SW 1271 (cell line): ENCODE measurements at regions not wholly inside any gene's neighbourhood (a gene's known extent, or its start where the extent isn't known, plus 50 kb on each side); places are given as distances from the start of the nearest gene placed in this dataset.
"Not testable (repeated sequence)": the region's sequence is repeated elsewhere in the genome, so short reads cannot be mapped to it uniquely, and the experiment has no call there.

Experiments
- DNase-seq, 2 experiments: peaks; one replicate each; lab custom pipeline; 2025; lab: John Stamatoyannopoulos, UW

DNA sequence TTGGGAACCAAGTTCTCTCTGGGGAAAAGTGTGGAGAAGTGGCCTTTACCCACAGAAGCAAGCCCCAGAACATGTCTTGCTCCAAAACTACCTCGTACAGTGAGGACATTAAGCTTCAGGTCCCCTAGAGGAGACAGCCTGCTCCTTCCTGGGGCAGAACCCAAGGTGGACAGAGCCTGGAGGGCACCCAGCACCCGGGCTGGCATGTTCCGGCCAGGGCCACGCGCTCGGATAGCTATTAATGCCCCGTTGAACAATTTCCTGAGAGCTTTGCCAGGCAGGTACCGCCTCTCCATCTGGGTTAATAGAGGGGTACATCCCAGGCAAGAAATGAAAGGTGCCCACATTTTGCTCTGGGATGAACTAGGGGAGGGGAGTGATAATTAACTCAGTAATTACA is 169.0 kb upstream of the GRK3 start:
- DNase-seq = no peak

DNA sequence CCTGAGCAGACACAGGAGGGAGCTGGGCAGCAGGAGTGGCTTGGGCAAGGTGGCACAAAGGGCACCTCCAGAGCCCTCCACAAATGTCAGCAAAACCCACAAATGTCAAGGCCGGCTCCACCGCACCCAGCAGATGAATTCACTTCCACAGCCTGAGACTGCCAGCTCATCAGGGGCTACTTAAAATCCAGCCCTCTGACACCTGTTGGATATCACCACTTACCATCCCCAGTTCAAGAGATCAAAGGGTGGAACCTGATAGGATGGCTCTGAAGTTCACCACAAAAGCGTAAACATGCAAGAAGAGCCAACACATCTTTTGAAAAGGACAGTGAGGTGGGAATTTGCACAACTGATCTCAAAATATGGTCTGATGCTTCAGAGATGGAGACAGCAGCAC is 168.6 kb upstream of the GRK3 start:
- DNase-seq = no peak

GRCh38 chr22:25396615-25397200 is 167.8 kb upstream of the GRK3 start:
- no peak for DNase-seq

GRCh38 chr22:25397616-25398015 is 166.9 kb upstream of the GRK3 start:
- DNase-seq = no peak

DNA sequence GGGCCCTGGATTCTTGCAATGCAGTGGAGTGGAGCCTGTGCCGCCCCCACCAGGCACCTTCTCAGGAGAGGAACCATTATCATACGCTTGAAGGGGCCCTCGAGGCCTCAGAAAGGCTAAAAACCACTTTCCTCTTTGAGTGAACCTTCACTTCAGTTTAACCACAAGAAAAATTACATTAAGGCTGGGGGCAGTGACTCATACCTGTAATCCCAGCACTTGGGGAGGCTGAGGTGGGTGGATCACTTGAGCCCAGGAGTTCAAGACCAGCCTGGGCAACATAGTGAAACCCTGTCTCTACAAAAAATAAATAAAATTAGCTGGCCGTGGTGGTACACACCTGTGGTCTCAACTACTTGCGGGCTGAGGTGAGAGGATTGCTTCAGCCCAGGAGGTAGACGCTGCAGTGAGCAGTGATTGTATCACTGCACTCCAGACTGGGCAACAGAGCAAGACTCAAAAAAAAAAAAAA is 165.8 kb upstream of the GRK3 start:
- DNase-seq = not testable (repeated sequence)

GRCh38 chr22:25399649-25400151 is 164.8 kb upstream of the GRK3 start:
- DNase-seq = no peak

DNA sequence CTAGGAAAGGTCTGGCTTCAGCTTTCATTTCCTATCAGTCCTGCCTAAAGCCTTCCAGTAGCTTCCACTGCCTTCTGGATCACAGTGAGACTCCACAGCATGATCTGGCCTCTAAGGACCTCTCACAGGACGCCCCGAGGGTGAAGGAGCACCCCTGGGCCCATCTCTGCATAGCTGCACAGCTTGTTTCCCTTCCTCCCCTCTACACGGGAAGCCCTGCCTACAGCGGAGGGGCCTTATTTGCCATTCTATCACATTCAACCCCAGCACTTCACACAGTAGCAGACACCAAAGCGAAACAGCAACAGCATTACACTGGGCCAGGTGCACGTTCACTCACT is 162.3 kb upstream of the GRK3 start:
- no peak for DNase-seq

GRCh38 chr22:25402501-25403283 is 161.8 kb upstream of the GRK3 start:
- no peak for DNase-seq

GRCh38 chr22:25403284-25403810 is 161.1 kb upstream of the GRK3 start:
- no peak for DNase-seq

- no peak for DNase-seq
These were observed 160.5 kb upstream of the GRK3 start for GRCh38 chr22:25403811-25404471.

DNA sequence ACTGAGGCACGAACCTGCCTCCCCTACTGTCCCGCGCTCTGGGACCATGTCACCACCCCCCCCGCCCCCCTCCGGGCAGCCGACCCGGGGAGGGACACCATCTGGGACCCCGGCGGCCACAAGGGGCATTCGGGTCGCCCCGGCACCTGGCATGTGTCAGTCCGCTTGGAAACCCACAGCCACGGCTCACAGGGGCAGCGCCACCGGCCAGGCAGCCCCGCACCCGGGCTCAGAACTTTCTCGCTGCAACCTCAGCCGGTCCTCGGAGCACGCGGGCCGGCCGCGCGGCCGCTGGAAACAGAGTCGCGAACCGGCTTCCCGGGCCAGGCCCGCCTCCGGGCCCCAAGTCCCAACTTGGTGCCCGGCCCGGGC is 159.9 kb upstream of the GRK3 start:
- no peak for DNase-seq

GRCh38 chr22:25404928-25405816 is 159.3 kb upstream of the GRK3 start:
- peak in 1 of 2 experiments; percentile 20 for DNase-seq

DNA sequence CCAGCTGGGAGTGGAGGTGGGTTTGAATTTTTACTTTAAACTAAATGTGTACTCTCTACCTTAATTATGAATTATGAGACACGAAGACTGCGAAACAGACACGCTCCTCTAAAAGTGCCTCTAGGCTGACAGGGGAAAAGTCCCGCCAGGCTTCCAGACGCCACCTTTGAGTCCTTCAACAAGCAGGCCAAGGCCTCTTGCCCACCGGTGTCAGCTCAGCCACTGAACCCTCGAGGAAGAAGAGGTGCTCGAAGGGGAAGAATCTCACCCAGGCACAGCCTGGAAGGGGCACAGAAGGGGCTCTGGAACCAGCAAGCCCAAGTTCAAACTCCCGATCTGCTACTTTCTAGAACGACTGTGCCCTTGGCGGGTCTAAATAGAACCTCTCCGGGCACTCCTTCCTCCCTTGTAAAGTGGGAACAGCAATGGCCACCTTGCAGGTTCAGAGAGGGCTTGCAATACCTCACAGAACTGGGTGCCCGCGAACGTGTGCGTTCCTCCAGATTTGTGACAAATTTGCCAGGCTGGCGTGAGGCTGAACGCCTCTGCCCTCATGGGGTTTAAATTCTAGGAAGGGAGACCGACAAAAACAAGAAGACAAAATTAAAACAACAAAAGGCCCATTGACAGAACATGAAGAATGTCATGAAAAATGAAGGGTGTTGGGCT is 158.5 kb upstream of the GRK3 start:
- no peak for DNase-seq

- no peak for DNase-seq
These were observed 157.8 kb upstream of the GRK3 start for GRCh38 chr22:25406510-25407210.

DNA sequence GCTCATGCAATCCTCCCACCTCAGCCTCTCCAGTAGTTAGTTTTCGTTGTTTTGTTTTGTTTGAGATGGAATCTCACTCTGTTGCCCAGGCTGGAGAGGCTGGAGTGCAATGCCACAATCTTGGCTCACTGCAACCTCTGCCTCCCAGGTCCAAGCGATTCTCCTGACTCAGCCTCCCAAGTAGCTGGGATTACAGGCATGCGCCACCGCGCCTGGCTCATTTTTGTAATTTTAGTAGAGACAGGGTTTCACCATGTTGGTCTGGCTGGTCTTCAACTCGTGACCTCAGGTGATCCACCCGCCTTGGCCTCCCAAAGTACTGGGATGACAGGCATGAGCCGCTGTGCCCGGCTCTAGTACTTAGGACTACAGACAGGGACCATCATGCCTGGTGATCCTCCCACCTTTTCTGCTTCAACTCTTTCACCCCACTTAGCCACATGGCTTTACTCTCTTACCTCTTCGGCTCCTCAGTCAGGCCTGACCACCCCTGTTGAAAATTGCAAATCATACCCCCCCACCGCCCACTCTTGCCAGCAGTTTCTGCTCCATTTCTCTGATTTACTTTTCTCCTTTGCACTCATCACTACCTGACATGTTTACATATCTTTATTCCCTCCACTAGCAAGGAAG is 157.1 kb upstream of the GRK3 start:
- DNase-seq = no peak

DNA sequence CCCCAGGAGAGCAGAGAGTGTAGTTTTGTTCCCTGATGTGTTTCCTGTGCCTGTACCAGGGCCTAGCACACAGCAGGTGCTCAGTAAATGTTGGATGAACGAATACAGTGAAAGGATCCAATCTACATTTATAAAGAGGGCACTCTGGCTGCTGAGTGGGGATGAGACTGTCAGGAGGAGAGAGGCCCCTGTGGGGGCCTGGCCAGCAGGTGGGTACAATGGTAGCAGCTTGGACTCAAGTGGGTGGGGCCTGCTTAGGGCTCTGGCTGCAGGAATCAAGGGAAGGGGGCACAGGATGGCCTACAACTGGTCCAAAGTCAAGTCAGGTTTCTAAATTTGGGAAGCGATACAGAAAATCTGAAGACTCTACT is 156.6 kb upstream of the GRK3 start:
- no peak for DNase-seq

DNA sequence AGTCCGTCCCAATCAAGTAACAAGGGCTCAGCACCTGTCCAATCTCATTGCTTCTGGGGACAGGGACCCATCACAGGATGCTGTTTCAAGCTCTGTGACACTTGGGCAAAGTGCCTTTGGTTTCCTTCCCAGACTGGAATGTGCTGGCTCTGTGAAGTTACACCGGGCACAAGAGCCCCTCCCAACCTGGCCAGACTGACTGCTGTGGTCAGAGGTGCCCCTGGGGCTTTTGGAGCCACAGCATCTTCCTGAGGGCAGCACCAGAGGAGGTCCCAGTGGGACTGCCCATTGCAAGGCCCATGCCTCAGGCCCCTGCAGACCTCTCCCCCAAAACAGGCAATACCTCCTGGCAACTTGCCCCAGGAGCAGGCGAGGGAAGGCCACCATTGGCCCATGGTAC is 155.2 kb upstream of the GRK3 start:
- DNase-seq = no peak

DNA sequence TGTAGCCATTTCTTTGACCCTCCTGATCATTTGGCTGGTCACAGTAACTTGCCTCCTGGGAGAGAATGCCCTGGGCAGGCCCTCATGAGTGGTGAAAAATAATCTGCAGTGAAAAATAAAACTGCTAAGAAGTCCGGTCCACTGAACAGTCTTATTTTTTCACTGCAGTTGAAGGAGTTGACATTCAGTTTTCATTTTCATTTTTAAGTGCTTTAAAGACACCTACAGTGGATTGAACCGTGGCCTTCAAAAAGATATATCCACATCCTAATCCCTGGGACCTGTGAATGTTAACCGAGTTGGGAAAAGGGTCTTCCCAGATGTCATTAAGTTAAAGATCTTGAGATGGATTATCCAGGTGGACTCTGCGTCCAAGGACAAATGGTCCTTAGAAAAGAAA is 153.6 kb upstream of the GRK3 start:
- DNase-seq = no peak

DNA sequence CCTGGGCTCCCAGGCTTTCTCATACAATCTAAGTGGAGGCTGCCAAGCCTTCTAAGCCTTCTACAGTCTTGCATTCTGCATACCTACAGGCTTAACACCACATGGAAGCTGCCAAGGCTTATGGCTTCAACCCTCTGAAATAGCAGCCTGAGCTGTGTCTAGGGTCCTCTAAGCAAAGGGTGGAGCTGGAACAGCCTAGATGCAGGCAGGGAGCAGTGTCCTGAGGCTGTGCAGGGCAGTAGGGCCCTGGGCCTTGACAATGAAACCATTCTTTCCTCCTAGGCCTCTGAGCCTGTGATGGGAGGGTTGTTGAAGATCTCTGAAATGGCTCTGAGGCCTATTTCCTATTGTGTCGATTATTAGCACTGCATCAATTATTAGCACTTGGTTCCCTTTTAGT is 150.9 kb upstream of the GRK3 start:
- DNase-seq = no peak

DNA sequence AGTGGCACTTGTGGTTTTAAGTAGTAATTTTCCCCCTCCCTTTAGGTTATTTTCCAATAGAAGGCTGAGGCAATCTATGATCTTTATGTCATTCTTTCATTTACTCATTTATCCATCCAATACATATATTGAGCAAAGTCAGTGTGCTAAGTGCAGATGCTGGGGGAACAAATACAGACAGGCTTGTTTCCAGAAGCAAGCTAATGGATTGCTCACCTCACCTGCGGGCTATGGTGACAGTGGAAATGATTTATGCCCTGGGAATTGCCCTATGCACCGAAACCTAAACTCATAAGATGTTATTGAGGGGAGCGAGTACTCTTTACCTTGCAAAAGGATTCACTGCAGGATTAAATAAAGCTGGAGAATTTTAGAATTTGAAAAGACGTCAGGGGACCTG is 148.7 kb upstream of the GRK3 start:
- not testable (repeated sequence) for DNase-seq
